ENCODE measurements at regions not wholly inside any gene's neighbourhood (a gene's known extent, or its start where the extent isn't known, plus 50 kb on each side); places are given as distances from the start of the nearest gene placed in this dataset.
"Not testable (repeated sequence)": the region's sequence is repeated elsewhere in the genome, so short reads cannot be mapped to it uniquely, and the experiment has no call there.

GRCh38 chr1:228546541-228547463 lies 59.6 kb downstream of the RNF187 start:
- no peak for DNase-seq (ENCODE audit: low spot score)

GRCh38 chr1:228547464-228547792 lies 60.2 kb downstream of the RNF187 start:
- DNase-seq (ENCODE audit: low spot score) = no peak

GRCh38 chr1:228548788-228549187 lies 61.6 kb downstream of the RNF187 start:
- DNase-seq (ENCODE audit: low spot score) = no peak

- no peak for DNase-seq (ENCODE audit: low spot score)
These were observed 65.5 kb downstream of the RNF187 start for GRCh38 chr1:228552596-228553176.

- DNase-seq (ENCODE audit: low spot score) = no peak
These were observed 66.9 kb downstream of the RNF187 start for GRCh38 chr1:228554107-228554506.

- peak; percentile 47 for DNase-seq (ENCODE audit: low spot score)
These were observed 68.2 kb downstream of the RNF187 start for GRCh38 chr1:228555074-228555994.

GRCh38 chr1:228556634-228557430 lies 69.7 kb downstream of the RNF187 start:
- DNase-seq (ENCODE audit: low spot score) = not testable (repeated sequence)

Measured in ecto neural progenitor cell (in vitro differentiated cells).